GM13977 (cell line): ENCODE measurements at regions not wholly inside any gene's neighbourhood (a gene's known extent, or its start where the extent isn't known, plus 50 kb on each side); places are given as distances from the start of the nearest gene placed in this dataset.

ENCODE experiments used
- DNase-seq: peaks from one replicate; pipeline ENCODE4 v3.0.0; 2012; ENCODE audit warnings: low spot score
- in situ Hi-C: fragments of 300-500 bp; cut with MboI; formaldehyde crosslinking; loops from one replicate; pipeline ENCODE4 v1.12.0; 2022; ENCODE audit warnings: low sequenced_read_pairs, low pct_unique_long_range_greater_than_20kb, mixed read lengths, inconsistent platforms; ENCODE audit not compliant: unreplicated experiment
- TF ChIP-seq, protein P1 (sequence below): IDR thresholded peaks from 2 replicates; pipeline ENCODE4 v1.5.1; 2012; ENCODE audit warnings: mild to moderate bottlenecking, control low read depth; ENCODE audit not compliant: insufficient read depth; ENCODE audit errors: extremely low read depth, missing control alignments

DNA sequence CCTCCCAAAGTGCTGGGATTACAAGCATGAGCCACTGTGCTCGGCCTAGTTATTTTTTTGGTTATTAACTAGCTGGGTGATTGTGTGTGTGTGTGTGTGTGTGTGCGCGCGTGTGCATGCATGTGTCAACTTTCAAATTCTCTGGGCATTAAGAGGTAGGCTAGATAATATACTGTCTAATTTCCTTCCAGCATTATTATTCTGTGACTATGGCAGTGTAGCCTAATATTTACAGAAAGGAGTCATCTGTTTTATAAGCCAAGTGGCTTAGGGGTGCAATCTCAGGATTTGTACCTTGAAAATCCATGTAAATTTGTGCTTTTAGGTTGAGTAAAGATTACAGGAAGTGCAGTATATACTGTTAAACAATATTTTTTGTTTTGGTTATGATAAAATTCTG is 85.1 kb upstream of the ZBTB20 start:
- TF ChIP-seq, protein P1, sequence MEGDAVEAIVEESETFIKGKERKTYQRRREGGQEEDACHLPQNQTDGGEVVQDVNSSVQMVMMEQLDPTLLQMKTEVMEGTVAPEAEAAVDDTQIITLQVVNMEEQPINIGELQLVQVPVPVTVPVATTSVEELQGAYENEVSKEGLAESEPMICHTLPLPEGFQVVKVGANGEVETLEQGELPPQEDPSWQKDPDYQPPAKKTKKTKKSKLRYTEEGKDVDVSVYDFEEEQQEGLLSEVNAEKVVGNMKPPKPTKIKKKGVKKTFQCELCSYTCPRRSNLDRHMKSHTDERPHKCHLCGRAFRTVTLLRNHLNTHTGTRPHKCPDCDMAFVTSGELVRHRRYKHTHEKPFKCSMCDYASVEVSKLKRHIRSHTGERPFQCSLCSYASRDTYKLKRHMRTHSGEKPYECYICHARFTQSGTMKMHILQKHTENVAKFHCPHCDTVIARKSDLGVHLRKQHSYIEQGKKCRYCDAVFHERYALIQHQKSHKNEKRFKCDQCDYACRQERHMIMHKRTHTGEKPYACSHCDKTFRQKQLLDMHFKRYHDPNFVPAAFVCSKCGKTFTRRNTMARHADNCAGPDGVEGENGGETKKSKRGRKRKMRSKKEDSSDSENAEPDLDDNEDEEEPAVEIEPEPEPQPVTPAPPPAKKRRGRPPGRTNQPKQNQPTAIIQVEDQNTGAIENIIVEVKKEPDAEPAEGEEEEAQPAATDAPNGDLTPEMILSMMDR: no peak
- no peak for DNase-seq
- in situ Hi-C loops: no loop called here

DNA sequence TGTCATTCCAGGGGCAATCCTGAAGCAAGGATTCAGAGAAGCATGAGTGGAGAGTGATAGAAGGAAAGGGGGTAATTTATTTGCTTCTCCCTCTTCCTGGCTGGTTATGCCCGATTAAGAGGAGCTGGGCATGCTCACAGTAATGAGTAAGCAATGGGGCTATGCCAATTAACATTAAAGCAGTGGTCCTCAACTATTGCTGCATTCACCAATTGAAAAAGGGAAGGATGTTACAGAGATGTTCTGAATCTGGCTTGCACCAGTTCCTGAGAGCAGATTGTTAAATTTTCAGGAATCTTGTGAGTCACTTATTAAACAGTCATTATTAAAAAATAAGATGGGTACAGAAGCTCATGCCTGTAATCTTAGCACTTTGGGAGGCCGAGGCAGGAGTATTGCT is 85.9 kb upstream of the ZBTB20 start:
- in situ Hi-C loops: no loop called here
- no peak for DNase-seq
- TF ChIP-seq, protein P1: no peak

DNA sequence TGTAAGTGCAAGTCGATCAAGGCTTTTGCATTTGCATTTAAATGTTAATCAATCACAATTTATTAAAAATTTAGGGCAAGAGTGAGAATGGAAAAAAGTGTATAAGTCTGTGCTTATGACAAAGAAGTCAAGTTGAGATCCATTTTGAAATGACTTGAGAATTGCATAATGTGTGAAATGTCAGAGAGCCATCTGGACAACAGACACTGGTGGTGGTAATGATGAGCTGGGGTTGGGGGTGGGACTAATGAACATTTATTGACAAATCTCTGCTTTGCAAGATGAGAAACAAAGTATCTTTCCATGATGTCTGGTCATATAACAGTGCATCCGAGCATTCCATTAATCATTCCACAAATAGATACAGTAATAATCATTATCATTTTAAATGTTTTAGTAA is 89.4 kb upstream of the ZBTB20 start:
- TF ChIP-seq, protein P1: no peak
- DNase-seq: no peak
- in situ Hi-C loops: no loop called here

DNA sequence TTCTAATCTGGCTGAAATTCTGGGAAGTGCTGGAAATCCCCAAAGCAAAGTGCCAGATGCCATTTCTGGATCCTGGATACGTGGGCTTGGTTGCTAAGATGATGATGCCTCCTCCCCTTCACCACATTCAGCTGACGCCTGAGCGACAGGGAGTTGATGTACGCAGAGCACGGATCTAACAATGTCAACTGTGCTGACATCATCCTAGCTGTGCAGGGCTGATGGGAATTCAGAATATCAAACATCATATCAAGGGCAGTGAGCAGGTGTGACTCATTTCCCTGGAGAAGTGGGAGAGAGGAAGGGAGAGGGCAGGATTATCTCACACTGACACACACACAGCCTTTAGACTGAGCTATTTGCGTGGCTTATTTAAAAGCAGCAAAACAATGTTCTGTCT is 92.6 kb upstream of the ZBTB20 start:
- TF ChIP-seq, protein P1: no peak
- in situ Hi-C loops: no loop called here
- no peak for DNase-seq

DNA sequence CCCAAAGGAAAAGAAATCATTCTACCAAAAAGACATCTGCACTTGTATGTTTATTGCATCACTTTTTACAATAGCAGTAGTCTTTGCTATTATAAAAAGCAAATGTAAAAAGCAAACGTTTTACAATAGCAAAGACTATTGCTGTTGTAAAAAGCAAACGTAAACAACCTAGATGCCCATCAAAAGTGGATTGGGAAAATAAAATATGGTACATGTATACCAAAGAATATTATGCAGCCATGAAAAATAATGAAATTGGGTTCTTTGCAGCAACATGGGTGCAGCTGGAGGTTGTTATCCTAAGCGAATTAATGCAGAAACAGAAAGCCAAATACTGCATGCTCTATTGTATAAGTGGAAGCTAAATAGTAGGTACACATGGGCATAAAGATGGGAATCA is 97.3 kb upstream of the ZBTB20 start:
- TF ChIP-seq, protein P1: no peak
- in situ Hi-C loops: no loop called here
- no peak for DNase-seq

DNA sequence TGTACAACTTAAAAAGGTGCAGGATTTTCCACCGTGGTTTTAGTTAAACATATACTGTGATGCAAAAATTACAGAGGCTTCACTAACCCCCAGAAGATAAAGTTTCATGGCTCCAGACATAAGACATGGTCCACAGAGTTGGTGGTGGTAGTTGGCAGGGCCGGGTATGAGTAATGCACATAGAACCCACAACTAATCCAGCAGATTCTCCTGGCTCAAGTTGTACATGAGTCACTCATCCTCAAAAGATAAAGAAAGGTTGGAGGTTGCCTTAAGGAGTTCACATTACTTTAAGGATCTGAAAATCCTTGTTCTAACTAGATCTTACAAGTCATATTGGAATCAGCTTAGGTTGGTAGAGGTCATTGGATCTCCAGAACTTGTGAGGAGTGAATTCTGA is 98.3 kb upstream of the ZBTB20 start:
- DNase-seq: no peak
- in situ Hi-C loops: no loop called here
- TF ChIP-seq, protein P1: no peak

DNA sequence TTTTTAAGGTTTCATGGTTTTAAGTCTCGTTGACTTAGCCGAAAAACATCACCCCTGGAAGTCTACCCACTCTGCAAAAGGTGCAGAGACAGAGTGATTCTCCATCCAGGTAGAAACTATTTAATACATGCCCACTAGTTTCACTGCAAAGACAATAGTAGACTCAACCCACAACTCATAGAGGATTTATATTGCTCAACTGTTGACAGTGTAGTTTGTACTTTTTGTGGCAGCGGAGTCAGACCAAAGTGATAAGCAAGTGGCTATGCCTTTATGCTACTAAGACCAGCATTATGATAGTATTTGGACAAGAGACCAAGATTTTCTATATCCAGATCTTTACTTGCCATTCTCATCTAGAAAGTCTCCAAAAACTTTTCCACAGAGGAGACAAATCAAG is 98.8 kb upstream of the ZBTB20 start:
- in situ Hi-C loops: no loop called here
- no peak for DNase-seq
- TF ChIP-seq, protein P1: no peak
